ENCODE measurements at regions not wholly inside any gene's neighbourhood (a gene's known extent, or its start where the extent isn't known, plus 50 kb on each side); places are given as distances from the start of the nearest gene placed in this dataset.
"Not testable (repeated sequence)": the region's sequence is repeated elsewhere in the genome, so short reads cannot be mapped to it uniquely, and the experiment has no call there.

DNA sequence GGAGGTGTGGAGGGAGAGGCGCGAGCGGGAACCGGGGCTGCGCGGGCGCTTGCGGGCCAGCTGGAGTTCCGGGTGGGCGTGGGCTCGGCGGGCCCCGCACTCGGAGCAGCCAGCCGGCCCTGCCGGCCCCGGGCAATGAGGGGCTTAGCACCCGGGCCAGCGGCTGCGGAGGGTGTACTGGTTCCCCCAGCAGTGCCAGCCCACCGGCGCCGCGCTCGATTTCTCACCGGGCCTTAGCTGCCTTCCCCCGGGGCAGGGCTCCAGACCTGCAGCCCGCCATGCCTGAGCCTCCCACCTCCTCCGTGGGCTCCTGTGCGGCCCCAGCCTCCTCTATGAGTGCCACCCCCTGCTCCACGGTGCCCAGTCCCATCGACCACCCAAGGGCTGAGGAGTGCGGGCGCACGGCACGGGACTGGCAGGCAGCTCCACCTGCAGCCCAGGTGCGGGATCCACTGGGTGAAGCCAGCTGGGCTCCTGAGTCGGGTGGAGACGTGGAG is 141.4 kb downstream of the SPRY1 start:
- not testable (repeated sequence) for DNase-seq (ENCODE audit: low spot score)

GRCh38 chr4:123545667-123546572 is 149.3 kb downstream of the SPRY1 start:
- DNase-seq (ENCODE audit: low spot score) = no peak

GRCh38 chr4:123546573-123547060 is 150.0 kb downstream of the SPRY1 start:
- no peak for DNase-seq (ENCODE audit: low spot score)

DNA sequence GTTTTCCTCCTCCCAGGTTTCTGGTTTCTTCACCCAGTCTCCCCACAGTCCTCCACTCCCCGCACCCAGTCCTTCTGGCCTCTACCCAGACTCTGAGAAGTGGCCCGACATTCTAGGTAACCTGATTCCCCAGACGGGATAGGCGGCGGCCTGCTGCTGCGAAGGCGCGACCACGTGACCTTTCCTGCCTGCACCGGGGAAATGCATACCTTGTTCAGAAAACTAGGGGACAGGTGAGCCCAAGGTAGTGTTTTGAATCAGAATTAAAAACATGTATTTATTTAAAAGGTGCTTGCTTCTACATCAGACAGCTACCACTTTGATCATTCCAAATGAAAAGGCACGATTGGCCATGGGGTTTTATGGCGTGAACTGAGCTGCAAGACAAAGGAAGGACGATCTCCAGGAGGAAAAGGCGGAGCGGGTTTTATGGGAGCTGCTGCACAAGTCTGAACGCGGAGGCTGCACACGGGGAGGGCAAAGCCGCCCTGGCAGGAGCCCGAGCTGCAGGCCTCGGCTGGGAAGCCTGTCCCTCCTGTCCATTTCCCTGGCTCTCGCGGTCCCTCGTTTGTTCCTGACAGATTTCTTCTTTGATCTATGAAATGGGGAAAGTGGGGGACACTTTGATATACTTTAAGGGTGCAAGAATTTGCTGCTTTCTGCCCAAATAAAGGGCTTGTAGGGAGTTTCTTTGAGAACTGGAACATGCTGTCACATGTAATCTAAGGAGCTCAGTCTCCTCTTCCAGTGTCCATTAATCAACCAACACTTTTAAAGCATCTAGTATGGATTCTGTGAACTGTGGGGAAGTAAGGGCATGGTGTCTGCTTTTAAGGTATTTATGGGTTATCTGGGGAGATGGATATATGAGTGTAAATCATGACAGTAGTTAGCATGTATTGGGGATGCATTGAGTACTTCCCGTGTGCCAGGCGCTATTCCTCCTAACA is 150.9 kb downstream of the SPRY1 start:
- DNase-seq (ENCODE audit: low spot score) = no peak

DNA sequence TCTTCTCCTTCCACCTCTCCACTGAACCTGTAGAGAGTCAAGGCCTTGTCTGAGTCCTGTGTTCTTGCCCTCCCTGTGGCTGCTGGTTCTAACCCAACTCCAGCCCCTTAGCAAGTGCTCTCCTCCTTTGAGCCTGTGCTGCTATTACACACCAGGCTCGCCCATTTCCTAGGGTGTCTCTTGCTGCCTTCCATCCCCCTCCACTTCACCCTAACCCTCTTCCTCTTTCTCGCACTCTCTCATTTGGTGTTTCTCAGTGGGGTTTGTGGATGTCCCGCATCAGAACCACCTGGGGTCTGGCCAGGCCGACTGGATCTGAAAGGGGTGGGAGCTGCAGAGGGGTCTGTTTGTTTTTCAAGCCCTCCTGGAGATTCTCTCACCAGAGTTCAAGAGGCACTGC is 156.7 kb downstream of the SPRY1 start:
- no peak for DNase-seq (ENCODE audit: low spot score)

GRCh38 chr4:123553733-123554637 is 157.4 kb downstream of the SPRY1 start:
- no peak for DNase-seq (ENCODE audit: low spot score)

- DNase-seq (ENCODE audit: low spot score) = no peak
Measured at GRCh38 chr4:123554801-123555232, 158.2 kb downstream of the SPRY1 start.

GRCh38 chr4:123555233-123555806 is 158.7 kb downstream of the SPRY1 start:
- no peak for DNase-seq (ENCODE audit: low spot score)

DNA sequence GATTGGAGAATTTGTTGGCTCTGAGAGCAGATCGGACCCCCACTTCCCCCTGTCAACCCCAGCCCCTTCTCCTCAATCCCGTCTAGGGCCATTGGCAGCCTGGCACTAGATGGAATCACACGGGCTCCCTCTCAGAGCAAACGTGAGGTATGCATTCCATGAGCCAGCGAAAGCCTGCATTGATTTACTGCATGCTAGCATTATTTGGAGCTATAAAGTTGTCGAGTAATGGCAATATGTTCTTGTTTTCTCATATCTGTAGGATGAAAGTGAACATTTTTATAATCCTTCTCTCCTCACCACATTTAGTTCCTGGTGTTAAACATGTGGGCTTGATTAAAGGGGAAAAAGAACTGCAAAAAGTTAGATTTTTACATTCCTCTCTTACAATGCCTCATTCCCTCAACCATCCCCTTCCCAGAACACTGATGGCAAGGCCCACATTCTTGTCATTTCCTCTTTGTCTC is 159.2 kb downstream of the SPRY1 start:
- no peak for DNase-seq (ENCODE audit: low spot score)

DNA sequence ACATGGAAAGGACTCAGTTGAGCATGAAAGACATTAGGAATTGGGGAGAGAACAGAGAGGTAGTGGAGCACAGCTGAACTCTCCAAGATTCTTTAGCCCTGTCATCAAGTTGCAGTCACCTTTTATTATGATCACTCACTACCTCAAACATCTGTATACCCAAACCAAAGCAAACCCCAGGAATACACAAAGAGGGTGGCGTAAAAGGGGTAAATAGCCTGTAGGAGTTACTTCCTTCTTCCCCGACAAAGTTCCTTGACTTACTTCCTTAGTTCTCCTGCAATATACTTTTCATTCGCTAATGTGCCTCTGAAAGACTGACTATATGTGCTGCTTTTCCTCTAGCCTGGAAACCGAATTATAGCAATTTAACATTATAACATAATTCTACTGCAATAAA is 159.9 kb downstream of the SPRY1 start:
- DNase-seq (ENCODE audit: low spot score) = no peak

- DNase-seq (ENCODE audit: low spot score) = no peak
Measured at GRCh38 chr4:123557857-123558536, 161.4 kb downstream of the SPRY1 start.

- DNase-seq (ENCODE audit: low spot score) = no peak
Measured at GRCh38 chr4:123558865-123559264, 162.3 kb downstream of the SPRY1 start.

GRCh38 chr4:123559955-123560871 is 163.6 kb downstream of the SPRY1 start:
- no peak for DNase-seq (ENCODE audit: low spot score)

GRCh38 chr4:123561525-123561924 is 164.9 kb downstream of the SPRY1 start:
- DNase-seq (ENCODE audit: low spot score) = no peak

DNA sequence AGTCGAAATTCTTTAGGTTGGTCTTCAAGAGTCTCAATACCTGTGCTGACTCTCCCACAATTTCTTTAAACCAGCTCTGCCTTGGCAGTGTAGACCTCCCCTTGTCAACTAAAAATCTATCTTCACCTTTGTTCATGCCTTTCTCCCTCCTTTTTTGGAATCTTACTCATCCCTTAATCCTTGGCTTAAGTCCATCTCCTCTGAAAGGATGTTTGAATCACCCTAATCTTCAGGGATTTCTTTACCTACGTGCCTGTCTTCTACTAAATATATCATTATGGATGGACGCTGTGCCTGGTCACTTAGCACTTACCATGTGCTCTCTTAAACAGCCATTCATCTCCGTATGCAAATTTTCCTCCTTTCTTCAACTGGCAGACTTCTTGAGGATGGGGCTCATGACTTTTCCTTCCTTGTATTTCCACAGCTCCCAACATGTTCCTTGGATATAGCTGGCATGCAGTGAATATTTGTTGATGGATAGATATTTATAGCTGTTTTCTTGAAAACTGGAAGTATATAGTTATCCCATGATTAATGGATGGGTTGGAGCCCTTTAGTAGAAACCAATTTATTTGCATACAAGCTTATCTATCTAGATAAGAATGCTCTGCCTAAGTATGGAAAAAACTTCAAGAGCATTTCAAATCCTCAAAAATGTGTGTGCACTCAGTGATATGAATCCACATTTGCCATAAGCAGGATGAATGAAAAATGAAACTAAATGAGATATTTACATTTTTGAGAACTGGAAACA is 166.6 kb downstream of the SPRY1 start:
- DNase-seq (ENCODE audit: low spot score) = no peak

DNA sequence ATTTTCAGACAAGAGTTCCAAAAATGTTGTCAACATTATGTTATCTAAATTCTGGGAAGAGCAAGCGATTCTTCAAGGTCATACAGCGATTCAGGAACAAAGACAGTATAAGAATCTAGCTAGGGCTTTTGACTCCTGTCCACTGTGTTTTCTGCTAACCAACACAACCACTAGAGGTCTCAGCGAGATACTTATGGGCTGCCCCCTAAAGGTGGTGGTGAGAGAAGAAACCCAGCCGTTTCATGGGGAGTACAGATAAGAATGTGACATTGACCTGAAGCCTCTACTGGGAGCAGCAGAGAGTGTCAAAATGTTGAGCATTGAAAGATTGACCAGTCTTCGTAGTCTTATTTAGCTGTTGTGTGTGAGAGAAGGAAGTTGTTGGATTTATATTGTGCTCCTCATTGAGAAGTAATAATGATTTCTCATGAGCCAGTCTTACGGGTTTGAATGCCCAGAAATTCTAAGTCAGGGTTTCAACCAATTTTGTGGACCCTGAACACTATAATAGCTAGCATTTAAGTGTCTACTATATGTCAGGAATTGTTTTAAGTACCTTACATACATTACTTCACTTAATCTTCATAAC is 168.3 kb downstream of the SPRY1 start:
- DNase-seq (ENCODE audit: low spot score) = peak; percentile 67

DNA sequence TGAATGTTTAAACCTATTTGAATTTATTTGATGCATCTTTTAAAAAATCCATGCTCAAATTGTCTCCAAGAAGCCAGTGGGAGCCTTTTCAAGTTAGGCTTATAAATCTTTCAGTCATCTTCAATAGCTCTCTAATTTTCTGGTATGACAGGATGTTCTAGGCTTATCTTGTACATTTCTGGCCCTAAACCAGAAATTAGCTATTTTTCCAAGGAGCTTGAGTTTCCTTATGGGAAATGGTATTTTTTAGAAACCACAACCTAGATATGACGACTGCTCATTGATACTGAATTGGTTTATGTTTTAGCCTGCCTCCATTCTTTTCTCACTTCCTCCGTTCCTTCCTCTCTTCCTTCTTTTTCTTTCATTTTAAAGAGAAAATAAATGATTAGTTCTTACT is 172.3 kb downstream of the SPRY1 start:
- DNase-seq (ENCODE audit: low spot score) = no peak

DNA sequence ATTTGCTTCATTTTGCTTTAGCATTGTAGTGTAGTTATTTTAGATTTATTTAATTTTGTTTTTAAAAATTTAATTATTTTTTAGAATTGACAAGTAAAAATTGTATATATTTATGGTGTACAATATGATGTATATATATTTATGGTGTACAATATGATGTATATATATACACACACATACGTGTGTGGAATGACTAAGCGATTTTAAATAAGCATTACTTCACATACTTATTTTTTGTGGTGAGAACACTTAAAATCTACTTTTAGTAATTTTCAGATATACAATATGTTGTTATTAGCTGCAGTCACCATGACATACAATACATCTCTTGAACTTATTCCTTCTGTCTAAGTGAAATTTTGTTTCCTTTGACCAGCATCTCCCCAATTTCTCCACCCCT is 172.9 kb downstream of the SPRY1 start:
- no peak for DNase-seq (ENCODE audit: low spot score)
